Peyer's patch (tissue), 4 donors: ENCODE measurements at regions not wholly inside any gene's neighbourhood (a gene's known extent, or its start where the extent isn't known, plus 50 kb on each side); places are given as distances from the start of the nearest gene placed in this dataset.

Experiments
- POLR2A ChIP-seq, 2 donors: fragments of 450-650 bp; IDR thresholded peaks; one replicate each; pipeline ENCODE4 v1.5.1; 2017; ENCODE audit warnings: antibody characterized with exemption in 2 of 2, mild to moderate bottlenecking in 2 of 2, moderate library complexity in 2 of 2
- TF ChIP-seq, protein P1 (sequence below), 6 experiments: fragments of 450-650 bp in 4 of 6; fragments of 200-600 bp in 2 of 6; sonication (generic) in 1 of 6; IDR thresholded peaks; one replicate each; pipeline ENCODE4 v1.5.1; 2017 to 2019; ENCODE audit warnings: antibody characterized with exemption in 6 of 6, mild to moderate bottlenecking in 3 of 6, moderate library complexity in 1 of 6

DNA sequence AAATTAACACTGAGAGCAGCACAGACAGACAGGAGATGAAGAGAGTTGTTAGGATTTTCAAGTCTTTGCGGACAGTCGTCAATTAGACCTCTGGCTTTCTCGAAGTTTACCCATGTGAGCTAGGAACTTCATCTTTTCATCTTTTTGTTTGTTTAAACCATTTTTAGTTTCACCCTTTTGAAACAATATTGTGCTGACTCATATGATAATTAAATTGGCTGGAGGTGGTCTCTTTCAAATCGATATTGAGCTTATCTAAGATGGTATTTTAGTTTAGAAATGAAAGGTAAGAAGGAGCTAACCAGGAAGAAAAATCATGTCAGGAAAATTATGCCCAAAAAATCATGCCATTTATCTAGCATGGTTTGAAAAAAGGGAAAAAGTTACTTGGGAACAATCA lies 415.8 kb upstream of the SEMA3A start:
- TF ChIP-seq, protein P1, sequence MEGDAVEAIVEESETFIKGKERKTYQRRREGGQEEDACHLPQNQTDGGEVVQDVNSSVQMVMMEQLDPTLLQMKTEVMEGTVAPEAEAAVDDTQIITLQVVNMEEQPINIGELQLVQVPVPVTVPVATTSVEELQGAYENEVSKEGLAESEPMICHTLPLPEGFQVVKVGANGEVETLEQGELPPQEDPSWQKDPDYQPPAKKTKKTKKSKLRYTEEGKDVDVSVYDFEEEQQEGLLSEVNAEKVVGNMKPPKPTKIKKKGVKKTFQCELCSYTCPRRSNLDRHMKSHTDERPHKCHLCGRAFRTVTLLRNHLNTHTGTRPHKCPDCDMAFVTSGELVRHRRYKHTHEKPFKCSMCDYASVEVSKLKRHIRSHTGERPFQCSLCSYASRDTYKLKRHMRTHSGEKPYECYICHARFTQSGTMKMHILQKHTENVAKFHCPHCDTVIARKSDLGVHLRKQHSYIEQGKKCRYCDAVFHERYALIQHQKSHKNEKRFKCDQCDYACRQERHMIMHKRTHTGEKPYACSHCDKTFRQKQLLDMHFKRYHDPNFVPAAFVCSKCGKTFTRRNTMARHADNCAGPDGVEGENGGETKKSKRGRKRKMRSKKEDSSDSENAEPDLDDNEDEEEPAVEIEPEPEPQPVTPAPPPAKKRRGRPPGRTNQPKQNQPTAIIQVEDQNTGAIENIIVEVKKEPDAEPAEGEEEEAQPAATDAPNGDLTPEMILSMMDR (IDR thresholded peaks at IDR 0.05): no peak
- no peak for TF ChIP-seq POLR2A (IDR thresholded peaks at IDR 0.05)
